HG03354 (cell line): ENCODE measurements at regions not wholly inside any gene's neighbourhood (a gene's known extent, or its start where the extent isn't known, plus 50 kb on each side); places are given as distances from the start of the nearest gene placed in this dataset.

Experiments used
- ATAC-seq: cut with Tn5 transposase; IDR thresholded peaks from one replicate; pipeline ENCODE4 v1.9.1; 2021; ENCODE audit warnings: mild to moderate bottlenecking; ENCODE audit not compliant: unreplicated experiment, poor library complexity, severe bottlenecking

GRCh38 chr2:104703669-104704068 is 150.2 kb upstream of the POU3F3 start:
- ATAC-seq = no peak

GRCh38 chr2:104704496-104705245 is 149.2 kb upstream of the POU3F3 start:
- ATAC-seq = no peak

DNA sequence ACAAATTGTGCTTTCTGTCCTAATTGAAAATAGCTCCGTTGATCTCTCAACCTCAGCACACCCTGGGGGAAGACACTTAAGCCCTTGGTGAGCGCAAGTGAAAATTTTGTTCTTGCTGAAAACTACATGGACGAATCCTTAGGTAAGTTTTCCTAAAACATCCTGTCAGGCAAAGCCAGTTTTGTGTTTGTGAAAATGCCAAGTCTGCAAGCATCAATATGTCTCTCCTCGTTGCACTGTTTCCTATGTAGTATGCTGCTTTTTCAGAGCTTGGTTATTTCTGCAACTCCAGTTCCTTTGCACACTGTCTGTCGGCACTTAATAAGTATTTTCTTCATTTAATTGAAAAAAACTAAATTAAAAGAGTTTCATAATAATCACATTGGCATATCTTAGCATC is 146.9 kb upstream of the POU3F3 start:
- no peak for ATAC-seq

- no peak for ATAC-seq
Measured at GRCh38 chr2:104708967-104709366, 144.9 kb upstream of the POU3F3 start.

DNA sequence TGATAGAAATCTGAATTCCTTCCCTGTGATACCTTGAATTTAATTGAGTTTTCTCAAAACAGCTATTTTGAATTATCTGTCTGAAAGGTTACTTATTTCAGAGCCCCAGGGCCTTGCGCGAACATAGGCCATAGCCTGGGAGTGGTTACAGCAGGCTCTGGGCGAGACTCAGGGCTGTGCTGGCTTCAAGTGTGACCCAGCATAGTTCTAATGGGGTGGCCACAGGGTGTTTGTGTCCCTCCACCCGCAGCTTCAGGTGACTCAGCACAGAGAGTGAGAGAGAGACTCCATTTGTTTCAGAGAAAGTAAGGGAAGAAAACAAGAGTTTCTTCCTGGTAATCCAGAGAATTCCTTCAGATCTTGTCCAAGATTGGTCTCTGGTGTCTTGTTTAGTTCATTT is 137.9 kb upstream of the POU3F3 start:
- ATAC-seq = no peak

- peak; percentile 98 for ATAC-seq
Measured at GRCh38 chr2:104733226-104733943, 120.5 kb upstream of the POU3F3 start.

DNA sequence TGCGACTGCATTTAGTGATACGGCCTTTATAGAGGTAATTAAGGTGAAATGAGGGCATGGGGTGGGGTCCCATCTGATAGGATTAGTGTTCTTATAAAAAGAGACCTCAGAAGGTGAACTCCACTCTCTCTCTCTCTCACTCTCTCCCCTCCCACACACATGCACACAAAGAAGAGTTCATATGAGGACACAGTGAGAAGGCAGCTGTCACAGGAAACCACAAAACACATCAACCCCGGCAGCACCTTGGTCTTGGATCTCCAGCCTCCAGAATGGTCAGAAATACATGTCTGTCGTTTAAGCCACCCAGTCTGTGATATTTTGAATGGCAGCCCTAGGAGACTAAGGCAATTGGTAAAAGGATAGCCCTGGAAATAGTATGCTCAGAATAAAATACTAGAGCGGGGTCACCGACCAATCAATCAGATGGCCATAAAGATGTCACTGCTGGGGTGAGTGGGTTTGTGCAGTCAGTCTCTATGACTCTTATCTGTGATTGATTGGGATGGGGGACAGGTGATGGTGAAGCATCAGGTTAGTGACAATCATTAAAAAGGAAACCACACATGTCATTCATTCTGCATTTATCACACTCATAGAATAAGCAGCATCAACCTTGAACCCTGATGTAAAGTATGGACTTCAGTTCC is 118.9 kb upstream of the POU3F3 start:
- no peak for ATAC-seq

GRCh38 chr2:104736026-104736425 is 117.9 kb upstream of the POU3F3 start:
- no peak for ATAC-seq

GRCh38 chr2:104741860-104742259 is 112.1 kb upstream of the POU3F3 start:
- ATAC-seq = no peak

GRCh38 chr2:104744537-104744936 is 109.4 kb upstream of the POU3F3 start:
- ATAC-seq = no peak

DNA sequence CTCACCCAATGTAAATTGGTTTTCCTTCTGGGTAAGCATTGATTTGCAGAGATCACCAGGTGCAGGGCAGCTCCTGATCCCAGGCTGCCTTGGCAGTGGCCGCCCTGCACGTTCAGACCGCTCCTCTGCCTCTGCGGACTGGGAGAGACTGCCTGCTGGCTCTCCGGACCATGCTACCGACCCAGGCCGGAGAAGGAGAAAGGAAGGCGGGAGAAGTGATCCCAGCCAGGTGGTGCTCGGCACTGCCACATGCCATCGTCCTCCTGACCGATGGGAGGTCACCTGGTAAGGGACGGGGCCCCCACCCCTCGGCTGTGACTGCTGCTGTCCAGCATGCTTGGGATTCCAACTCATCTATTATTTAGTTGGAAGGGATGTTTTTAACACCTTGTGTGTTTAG is 108.1 kb upstream of the POU3F3 start:
- ATAC-seq = no peak

DNA sequence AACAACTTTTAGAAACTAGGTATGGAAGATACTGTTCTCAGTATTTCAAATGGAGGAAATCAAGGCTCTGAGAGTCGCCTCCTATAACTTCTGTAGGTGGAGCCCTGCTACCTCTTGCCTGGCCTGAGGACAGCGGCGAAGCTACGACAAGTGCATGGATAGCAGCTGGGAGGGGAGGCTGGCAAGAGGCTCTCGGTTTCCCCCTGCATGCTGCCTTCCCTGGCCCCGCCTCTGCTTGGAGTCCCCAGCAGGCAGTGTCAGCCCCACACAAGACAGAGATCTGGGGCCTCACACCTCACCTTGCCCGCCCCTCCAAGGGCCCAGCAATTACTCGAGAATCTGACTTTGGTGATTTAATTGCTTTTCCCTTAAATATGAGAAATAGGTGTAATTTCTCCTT is 107.6 kb upstream of the POU3F3 start:
- ATAC-seq = no peak

- no peak for ATAC-seq
Measured at GRCh38 chr2:104746858-104747257, 107.1 kb upstream of the POU3F3 start.

GRCh38 chr2:104749856-104750460 is 104.0 kb upstream of the POU3F3 start:
- ATAC-seq = no peak

- ATAC-seq = no peak
Measured at GRCh38 chr2:104752504-104752903, 101.4 kb upstream of the POU3F3 start.

GRCh38 chr2:104755026-104755878 is 98.7 kb upstream of the POU3F3 start:
- ATAC-seq = no peak

DNA sequence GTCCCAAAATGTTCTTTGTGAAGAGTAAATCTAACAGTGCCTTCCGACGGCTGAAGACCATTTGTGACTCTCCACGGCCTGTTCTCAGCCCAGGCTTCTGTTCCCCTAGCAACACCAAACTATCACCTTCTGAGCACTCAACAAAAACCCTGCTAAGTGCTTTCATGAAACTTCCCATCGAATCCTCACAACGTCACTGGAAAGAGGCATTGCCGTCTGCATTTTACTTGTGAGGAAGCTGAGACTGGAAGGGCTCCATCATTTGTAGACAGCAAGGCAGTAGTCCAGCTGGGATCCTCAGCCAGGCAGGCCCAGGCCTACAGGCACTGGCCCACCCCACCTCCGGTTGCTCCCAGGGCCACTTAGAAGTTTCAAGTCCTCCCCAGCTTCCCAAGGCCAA is 97.8 kb upstream of the POU3F3 start:
- ATAC-seq = no peak

DNA sequence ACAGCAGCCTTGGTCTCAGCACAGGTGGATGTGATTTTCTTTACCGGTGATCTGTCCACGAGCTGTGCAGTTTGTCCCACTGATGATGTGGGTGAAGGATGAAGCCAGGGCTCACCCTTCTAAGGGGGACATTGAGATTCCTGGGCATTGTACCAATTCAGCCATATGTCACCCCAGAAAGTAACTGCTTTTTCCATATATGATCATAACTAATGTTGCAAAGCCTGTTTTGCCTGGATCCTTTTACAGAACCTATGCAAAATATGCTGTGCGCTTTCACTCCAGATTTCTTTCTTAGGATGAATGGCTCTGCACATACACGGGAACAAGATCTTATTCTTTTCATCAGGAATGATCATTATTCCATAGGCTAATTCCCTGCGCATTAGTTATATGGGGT is 96.9 kb upstream of the POU3F3 start:
- ATAC-seq = no peak

- ATAC-seq = no peak
Measured at GRCh38 chr2:104758199-104758620, 95.7 kb upstream of the POU3F3 start.

GRCh38 chr2:104762031-104762430 is 91.9 kb upstream of the POU3F3 start:
- no peak for ATAC-seq
